SU-DHL-6 (cell line): ENCODE measurements at regions not wholly inside any gene's neighbourhood (a gene's known extent, or its start where the extent isn't known, plus 50 kb on each side); places are given as distances from the start of the nearest gene placed in this dataset.

Experiments used
- EZH2phosphoT487 ChIP-seq: fragments of 200-600 bp; sonication (generic), shearing (Covaris generic); conservative IDR thresholded peaks from 2 replicates; pipeline ENCODE4 v1.6.1; 2018; ENCODE audit warnings: mild to moderate bottlenecking, antibody characterized with exemption, low read length, moderate library complexity, mixed read lengths
- TF ChIP-seq, protein P1 (sequence below): fragments of 200-600 bp; sonication (generic); IDR thresholded peaks from one replicate; pipeline ENCODE4 v1.5.1; 2017; ENCODE audit warnings: antibody characterized with exemption, mild to moderate bottlenecking, low read length, moderate library complexity; ENCODE audit not compliant: insufficient read depth, poor library complexity, severe bottlenecking

DNA sequence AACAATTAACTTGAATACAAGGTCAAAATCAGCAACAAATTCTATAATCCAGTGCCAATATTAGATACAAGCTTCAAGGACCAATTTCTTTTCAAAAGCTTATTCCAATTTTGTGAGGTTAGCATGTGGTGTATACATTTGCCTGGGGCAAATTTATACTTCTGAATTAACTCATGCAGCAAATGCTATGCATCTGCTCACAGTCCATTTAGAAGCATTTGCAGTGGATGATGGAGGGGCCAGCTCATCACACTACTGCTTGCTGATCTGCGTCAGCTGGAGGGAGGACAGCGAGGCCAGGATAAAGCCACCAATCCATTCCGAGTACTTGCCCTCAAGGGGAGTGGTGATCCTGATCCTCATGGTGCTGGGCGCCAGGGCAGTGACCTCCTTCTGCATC is 474.3 kb upstream of the KIF2A start:
- TF ChIP-seq, protein P1, sequence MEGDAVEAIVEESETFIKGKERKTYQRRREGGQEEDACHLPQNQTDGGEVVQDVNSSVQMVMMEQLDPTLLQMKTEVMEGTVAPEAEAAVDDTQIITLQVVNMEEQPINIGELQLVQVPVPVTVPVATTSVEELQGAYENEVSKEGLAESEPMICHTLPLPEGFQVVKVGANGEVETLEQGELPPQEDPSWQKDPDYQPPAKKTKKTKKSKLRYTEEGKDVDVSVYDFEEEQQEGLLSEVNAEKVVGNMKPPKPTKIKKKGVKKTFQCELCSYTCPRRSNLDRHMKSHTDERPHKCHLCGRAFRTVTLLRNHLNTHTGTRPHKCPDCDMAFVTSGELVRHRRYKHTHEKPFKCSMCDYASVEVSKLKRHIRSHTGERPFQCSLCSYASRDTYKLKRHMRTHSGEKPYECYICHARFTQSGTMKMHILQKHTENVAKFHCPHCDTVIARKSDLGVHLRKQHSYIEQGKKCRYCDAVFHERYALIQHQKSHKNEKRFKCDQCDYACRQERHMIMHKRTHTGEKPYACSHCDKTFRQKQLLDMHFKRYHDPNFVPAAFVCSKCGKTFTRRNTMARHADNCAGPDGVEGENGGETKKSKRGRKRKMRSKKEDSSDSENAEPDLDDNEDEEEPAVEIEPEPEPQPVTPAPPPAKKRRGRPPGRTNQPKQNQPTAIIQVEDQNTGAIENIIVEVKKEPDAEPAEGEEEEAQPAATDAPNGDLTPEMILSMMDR: no peak
- TF ChIP-seq EZH2phosphoT487: no peak
